HG03354 (cell line): ENCODE measurements at regions not wholly inside any gene's neighbourhood (a gene's known extent, or its start where the extent isn't known, plus 50 kb on each side); places are given as distances from the start of the nearest gene placed in this dataset.
"Not testable (repeated sequence)": the region's sequence is repeated elsewhere in the genome, so short reads cannot be mapped to it uniquely, and the experiment has no call there.

ENCODE experiments used
- ATAC-seq: cut with Tn5 transposase; IDR thresholded peaks from one replicate; pipeline ENCODE4 v1.9.1; 2021; ENCODE audit warnings: mild to moderate bottlenecking; ENCODE audit not compliant: unreplicated experiment, poor library complexity, severe bottlenecking

DNA sequence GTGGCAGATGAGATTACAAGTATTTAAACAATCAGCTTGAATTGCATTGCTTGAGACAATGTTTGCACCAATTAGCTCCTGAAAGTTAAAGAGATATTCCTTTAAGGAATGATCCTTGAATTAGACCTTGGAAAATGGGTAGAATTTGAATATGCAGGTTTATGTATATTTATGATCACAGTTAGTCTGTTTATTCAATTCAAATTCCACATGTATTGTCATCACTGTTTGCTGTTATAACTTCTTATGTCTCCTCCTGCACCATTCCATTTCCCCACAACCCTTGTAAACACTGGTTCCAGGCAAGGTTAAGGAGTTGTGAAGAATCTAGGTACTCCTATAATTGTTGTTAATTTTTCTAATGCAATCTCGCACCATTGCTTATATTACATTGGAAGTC, 518.2 kb upstream of the PBX1 start:
- ATAC-seq, result no peak

GRCh38 chr1:164051782-164052181, 507.2 kb upstream of the PBX1 start:
- no peak for ATAC-seq

DNA sequence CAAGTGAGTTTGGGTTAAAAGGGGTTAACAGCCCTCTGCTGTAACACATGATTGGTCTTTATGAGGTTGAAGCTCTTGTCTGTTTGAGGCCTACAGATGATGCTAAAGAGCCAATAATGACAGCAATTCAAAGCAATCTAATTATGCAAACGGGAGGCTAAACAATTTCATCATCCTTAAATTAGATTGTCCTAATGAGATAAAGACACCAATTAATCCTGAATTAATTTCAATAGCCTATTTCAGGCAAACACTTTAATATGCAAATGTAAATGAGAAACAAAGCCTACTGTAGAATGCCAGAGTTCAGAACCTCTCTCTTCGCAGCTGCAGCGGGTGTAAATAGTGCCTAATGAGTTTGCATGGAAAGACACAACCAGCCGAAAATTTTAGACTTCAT, 504.7 kb upstream of the PBX1 start:
- ATAC-seq, result no peak

DNA sequence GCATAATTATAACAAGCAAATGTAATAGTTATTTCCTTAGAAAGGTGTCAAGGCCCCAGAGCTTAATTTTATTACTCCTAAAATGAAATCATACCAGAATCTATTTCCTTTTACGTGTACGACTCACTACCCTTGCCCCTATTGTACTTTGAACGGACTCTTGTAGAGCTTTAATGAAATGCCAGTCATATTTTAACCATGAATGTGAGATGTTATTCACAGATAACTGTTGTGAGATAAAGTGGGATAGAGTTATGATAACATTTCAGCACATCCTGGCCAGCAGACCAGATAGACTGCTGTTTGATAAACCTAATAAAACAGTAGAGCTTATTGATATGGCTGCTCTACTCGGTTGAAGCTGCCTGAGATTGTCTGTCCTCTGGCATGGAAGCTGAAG, 500.8 kb upstream of the PBX1 start:
- no peak for ATAC-seq

- no peak for ATAC-seq
Measured at GRCh38 chr1:164061528-164061927, 497.5 kb upstream of the PBX1 start.

DNA sequence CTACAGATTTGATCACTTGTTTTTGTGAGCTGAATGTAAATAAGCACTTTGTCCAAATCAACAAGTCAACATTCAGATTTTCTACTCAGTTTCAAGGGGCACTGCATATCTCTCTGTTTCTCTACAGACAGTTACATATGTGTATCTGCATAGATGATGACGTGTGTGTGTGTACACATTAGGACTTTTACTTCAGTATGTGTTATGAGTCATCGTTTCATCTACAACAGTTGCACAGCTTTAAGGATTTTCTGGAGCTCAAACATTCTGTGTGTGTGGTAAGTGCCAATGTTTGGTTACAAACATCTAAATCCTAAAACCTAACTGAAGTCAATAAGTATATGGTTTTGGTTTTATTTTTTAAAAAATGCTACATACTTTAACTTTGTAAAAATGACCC, 494.5 kb upstream of the PBX1 start:
- no peak for ATAC-seq

DNA sequence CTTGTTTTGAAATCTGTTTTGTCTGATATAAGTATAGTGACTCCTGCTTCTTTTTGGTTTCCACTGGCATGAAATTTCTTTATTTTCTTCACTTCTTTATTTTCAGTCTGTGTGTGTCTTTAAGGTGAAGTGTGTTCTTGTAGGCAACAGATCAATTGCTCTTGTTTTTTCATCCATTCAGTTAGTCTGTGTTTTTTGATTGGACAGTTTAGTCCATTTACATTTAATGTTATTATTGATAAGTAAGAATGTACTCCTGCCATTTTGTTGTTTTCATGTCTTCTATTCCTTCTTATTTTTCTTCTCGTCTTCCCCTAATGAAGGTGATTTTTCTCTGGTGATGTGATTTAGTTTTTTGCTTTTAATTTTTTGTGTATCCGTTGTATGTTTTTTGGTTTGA, 487.7 kb upstream of the PBX1 start:
- no peak for ATAC-seq

DNA sequence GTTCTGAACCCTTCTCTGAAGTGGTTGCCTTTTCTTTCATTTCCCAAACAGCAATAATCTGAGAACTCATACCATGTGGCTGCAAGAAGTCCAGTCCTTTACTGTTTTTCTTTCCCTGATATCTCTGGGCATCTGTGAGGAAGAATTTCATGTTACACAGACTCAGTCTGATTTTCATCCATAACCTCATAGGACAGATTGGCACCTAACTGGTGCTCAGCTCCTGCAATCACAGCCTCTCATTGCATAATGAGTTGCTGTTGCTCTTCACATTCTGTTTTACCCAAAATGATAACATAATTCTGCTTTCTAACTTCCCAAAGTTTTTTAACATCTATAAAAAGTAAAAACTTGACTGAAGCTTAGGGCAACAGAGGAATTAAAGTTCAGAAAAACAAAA, 472.2 kb upstream of the PBX1 start:
- no peak for ATAC-seq

DNA sequence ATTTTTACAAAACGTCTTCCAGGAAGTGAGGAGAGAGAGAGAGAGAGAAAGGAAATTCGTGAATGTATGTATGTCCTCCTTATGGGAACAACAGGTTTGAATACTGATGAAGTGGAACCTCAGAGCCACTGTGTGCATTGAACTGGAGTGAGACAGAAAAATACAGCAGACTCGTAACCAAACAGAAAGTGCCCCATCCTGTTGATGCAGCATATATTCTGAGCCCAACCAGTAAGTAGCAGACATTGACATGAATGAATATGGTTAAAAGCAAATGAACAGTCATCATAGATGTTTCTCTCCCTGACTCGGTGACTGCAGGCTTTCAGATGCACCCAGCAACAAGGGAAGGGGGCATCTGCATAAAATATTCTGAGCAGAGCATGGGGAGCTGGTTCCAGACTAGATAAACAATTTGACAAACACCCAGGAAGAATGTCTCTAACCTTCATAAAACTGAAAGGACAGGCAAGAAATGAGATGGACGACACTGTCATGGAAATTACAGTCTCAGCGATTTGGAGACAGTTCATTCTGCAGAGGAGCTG, 471.0 kb upstream of the PBX1 start:
- ATAC-seq, result no peak

- ATAC-seq, result no peak
Measured at GRCh38 chr1:164092603-164093353, 466.2 kb upstream of the PBX1 start.

DNA sequence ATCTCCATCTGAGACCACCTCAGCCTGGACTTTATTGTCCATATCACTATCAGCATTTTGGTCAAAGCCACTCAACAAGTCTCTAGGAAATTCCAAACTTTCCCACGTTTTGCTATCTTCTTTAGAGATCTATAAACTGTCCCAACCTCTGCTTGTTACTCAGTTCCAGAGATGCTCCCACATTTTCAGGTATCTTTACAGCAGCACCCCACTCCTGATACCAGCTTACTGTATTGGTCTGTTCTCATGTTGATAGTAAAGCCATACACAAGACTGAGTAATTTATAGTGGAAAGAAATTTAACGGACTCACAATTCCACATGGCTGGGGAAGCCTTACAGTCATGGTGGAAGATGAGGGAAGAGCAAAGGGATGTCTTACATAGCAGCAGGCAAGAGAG, 465.4 kb upstream of the PBX1 start:
- ATAC-seq, result no peak

DNA sequence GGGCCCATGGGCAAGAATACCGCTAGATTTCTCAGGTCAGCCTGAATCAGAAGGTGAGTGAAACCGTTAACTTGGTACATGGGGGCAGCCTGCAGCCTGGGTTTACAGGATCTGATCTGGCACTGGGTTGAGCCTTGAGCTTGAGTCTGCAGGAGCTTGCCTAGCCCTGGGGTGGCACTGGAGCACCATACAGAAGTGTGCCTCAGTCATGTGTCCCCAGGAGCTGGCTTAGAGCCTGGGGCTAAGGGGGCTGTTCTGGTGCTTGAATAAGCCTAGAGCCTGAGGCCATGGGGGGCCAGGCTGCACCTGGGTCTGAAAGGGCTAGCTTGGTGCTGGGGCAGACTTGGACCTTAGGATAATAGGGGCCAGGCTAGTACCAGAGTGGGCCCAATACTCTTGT, 457.2 kb upstream of the PBX1 start:
- ATAC-seq, result no peak

GRCh38 chr1:164131949-164132348, 427.0 kb upstream of the PBX1 start:
- no peak for ATAC-seq

DNA sequence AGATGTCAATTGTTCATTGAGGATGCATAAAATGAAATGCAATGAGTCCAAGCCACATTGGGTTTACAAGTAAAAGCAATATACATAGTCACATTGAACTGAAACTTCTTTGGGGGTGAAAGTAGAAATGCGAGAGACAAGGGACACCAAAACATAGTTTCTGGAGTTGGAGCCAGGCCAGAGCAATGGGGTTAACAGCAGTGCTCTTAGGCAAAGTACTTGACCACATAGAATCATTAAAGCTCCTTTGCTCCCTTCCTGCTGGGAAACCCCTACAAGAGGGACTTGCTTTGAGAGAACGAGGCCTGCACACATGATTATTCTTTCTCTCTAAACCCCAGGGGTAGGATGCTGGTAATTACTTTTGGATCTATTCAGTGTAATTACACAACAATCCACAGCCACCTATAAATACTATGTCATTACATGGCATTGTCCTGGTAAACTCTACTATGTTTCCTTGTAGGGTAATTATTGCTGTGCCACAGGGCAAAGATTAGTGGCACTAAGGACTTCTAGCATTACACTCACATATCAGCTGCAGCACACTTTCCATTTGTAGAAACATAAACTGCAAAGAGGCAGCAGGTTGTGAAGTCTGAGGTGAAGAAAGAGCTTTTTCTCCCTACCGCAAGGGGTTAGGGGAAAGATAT, 421.6 kb upstream of the PBX1 start:
- ATAC-seq, result no peak

- no peak for ATAC-seq
Measured at GRCh38 chr1:164141797-164142196, 417.2 kb upstream of the PBX1 start.

DNA sequence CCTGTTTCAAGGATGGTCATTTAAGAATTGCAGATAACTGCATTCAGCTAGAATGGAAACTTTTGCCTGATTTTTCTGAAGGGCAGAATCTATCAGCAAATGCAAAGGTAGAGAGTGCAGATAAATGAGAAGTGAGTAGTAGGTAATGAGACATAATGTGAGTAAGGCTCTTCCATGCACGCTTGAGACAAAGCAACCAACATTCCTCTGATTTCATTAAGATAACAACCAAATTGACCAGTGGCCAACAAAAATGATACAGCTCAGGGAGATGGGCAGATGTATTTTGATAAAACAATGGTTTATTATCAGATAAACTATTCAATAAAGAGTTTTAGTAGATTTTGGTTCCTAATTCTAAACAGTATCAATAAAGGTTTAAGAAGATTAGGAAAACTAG, 404.4 kb upstream of the PBX1 start:
- no peak for ATAC-seq

DNA sequence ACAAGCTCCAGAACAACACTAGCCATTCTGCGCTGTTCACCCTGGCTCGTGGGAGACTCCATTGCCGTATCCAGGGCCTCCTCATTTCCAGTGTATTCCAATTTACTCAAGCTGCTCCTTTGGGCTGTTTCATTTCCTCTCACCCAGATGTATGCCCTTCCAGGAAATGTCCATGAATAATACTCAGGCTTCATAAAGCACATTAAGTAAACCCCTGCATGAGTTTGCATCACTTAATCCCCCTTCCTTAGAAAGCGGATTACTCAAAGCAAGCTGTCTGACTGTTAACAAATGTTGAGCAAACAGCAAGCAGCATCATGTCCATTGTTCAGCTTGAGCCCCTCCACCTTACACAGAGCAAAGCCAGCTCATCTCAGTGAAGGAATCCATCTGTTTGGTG, 403.6 kb upstream of the PBX1 start:
- ATAC-seq, result no peak

- ATAC-seq, result no peak
Measured at GRCh38 chr1:164163289-164163849, 395.6 kb upstream of the PBX1 start.

- no peak for ATAC-seq
Measured at GRCh38 chr1:164165466-164165865, 393.5 kb upstream of the PBX1 start.

GRCh38 chr1:164166454-164166853, 392.5 kb upstream of the PBX1 start:
- not testable (repeated sequence) for ATAC-seq

DNA sequence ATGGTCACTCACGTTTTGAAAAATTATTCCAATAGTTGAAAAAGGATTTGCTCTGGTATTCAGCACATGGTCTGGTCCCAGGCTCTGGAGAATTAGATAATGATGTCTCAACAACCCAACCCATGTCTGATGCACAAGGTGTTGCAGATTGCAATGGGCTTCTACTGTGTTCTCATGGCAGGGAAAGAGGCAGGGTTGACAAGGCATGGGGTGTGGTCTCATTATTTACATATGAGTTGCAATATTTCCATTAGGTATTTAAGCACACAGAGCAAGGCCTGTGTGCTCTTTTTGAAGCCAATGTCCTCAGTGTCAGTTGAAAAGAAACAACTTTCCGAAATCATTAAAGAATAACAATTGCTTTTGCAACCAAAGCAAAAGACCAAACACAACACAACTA, 381.9 kb upstream of the PBX1 start:
- ATAC-seq, result no peak
